ENCODE measurements at regions not wholly inside any gene's neighbourhood (a gene's known extent, or its start where the extent isn't known, plus 50 kb on each side); places are given as distances from the start of the nearest gene placed in this dataset.
"Not testable (repeated sequence)": the region's sequence is repeated elsewhere in the genome, so short reads cannot be mapped to it uniquely, and the experiment has no call there.

DNA sequence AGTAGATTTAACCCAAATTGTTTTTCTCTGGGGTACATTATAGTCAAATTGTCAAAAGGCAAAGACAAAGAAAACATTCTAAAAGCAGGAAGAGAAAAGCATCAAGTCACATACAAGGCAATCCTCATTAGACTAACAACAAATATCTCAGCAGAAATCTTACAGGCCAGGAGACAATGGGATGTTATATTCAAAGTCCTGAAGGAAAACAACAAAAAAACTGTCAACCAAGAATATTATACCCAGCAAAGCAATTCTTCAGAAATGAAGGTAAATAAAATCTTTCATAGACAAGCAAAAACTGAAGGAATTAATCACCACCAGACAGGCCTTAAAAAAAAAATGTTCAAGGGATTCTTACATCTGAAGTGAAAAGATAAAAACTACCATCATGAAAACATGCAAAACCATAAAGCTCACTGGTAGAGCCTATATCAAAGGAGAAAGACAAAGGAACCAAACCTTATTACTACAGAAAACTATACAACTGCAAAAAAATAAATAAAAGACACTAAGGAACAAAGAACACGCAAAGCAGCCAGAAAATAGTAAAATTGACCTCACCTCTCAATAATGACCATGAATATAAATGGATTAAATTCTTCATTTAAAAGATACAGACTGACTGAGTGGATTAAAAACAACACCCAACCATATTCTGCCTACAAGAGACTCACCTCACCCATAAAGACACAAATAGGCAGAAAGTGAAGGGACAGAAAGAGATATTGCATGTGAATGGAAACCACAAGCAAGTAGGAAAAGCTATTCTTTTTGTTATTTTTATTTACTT, 113.8 kb upstream of the ZC3H11B start:
- DNase-seq (ENCODE audit: low read depth in 2 of 2) = no peak

DNA sequence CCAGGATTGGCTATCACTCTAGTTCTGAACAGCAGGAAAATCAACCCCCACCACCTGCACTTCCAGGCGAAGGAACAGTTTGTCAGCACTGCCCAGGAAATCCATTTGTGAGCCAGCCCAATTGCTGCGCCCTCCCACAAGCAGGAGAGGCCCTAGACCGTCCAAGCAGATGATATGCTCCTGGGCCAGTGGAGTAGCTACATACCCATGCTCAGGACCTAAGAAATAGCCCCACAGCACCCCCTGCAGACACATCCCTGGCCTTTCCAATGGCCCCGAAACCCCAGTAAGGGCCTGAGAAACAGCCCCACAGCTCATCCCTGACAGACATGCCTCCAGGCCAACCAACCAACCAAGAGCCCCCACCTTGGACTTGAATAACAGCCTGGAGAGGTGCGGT, 111.5 kb upstream of the ZC3H11B start:
- DNase-seq (ENCODE audit: low read depth in 2 of 2) = no peak

GRCh38 chr1:219717536-219717935, 104.6 kb upstream of the ZC3H11B start:
- DNase-seq (ENCODE audit: low read depth in 2 of 2) = no peak

DNA sequence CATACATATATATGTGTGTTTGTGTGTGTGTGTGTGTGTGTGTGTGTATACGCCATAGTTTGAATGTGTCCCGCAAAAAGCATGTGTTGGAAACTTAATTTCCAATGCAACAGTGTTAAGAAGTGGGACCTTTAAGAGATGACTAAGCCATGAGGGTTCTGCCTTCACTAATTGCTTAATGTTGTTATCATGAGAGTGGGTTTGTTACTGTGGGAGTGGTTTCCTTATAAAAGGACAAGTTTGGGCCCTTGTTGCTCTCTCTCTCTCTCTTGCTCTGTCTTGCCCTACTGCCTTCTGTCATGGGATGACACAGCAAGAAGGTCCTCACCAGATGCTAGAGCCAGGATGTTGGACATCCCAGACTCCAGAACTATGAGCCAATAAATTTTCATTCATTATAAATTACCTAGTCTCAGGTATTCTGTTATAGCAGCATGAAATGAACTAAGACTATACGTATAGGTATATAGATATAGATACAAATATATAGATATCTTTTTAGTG, 103.8 kb upstream of the ZC3H11B start:
- no peak for DNase-seq (ENCODE audit: low read depth in 2 of 2)

- no peak for DNase-seq (ENCODE audit: low read depth in 2 of 2)
These were observed 101.1 kb upstream of the ZC3H11B start for GRCh38 chr1:219713981-219714381.

DNA sequence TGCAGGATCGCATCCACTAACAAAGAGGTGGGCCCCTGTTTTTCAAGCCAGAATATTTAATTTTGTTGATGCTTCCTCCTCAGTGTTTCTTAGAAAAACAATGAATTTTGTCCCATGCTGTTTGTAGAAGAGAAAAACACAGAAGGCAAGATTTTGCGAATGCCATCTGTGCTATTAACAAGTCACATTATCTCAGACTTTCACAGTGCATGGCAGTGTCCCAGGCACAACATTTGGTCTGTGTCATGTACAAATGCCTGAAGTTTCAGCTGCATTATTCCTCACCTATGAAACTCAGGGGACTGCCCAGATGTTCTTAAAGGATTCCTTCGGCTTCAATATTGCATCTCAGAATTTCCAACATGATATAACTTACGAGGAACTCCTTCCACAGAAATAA, 99.6 kb upstream of the ZC3H11B start:
- DNase-seq (ENCODE audit: low read depth in 2 of 2) = no peak

DNA sequence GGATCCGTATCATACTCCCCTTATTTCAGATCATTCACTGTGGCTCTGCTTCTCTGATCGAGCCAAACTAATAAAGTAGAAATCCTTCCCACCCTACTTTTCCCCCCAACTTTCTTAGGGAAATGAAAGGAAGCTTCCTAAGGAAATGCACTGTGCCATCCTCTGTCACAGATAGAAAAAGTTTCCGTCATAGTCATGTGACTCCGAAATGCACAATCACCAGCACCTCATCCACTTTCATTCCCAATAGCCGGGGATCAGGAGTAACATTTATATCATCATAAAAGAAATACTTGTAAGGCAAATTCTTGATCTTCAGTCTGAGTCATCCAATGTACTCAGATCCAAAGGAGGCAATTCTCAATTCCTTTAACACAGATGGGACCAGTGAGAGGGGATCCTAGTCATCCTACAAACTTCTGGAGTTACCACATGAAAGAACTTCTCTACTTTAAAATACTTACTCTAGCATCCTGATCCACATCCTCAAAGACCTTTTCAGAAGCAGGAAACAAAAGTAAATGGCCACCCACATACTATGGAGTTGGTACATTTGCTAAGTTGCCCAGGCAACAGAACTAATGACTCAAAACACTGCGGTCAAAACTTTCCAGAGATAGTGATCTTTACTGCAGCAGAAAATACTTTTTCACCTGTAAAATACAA, 97.8 kb upstream of the ZC3H11B start:
- DNase-seq (ENCODE audit: low read depth in 2 of 2) = peak; percentile 72 to 82

GRCh38 chr1:219708919-219709543, 96.1 kb upstream of the ZC3H11B start:
- peak in 1 of 2 experiments; percentile 2 for DNase-seq (ENCODE audit: low read depth in 2 of 2)

DNA sequence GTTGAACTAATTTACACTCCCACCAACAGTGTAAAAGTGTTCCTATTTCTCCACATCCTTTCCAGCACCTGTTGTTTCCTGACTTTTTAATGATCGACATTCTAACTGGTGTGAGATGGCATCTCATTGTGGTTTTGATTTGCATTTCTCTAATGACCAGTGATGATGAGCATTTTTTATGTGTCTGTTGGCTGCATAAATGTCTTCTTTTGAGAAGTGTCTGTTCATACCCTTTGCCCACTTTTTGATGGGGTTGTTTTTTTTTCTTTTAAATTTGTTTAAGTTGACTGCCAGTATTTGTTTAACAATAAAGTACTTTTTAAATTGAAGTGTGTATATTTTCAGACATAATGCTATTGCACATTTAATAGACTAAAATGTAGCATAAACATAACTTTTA, 95.0 kb upstream of the ZC3H11B start:
- not testable (repeated sequence) for DNase-seq (ENCODE audit: low read depth in 2 of 2)

GRCh38 chr1:219704331-219704730, 91.4 kb upstream of the ZC3H11B start:
- not testable (repeated sequence) for DNase-seq (ENCODE audit: low read depth in 2 of 2)

GRCh38 chr1:219703368-219703639, 90.4 kb upstream of the ZC3H11B start:
- DNase-seq (ENCODE audit: low read depth in 2 of 2) = no peak

GRCh38 chr1:219701476-219701875, 88.6 kb upstream of the ZC3H11B start:
- DNase-seq (ENCODE audit: low read depth in 2 of 2) = peak in 1 of 2 experiments; percentile 8

DNA sequence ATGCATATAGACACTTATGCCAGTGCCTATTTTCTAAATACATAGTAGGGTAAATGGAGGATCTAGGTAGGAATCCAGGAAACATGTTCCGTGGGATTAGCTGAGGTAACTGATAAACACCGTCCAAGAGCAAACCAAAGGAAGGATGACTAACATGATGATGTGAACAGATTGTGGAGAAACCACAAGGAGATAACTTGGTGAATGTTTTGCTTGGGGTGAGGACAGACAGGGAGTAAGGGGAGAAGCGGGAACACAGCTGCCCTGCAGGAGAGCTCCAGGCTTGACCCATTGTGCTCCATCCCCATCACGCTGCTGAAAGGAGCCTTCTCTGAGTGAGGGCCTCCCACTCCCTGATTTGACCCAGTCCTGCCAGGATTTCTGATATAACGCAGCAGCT, 87.0 kb upstream of the ZC3H11B start:
- DNase-seq (ENCODE audit: low read depth in 2 of 2) = peak in 1 of 2 experiments; percentile 11

DNA sequence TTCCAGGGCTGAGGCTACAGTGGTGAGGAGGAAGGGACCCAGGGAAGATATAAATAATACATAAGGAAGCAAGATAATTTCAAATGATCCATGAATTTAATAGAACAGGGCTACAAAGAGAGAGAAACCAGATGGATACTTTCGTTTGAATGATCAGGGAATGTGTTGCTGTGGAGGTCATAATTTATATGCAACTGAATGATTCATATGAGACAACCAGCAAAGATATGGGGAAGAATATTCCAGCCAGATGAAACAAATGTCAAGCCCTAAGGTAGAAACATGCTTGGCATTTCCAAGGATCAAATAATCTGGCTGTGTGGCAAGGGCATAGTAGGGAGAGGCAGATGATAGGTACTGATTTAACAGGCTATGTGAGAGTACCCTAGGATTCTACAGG, 84.8 kb upstream of the ZC3H11B start:
- no peak for DNase-seq (ENCODE audit: low read depth in 2 of 2)

DNA sequence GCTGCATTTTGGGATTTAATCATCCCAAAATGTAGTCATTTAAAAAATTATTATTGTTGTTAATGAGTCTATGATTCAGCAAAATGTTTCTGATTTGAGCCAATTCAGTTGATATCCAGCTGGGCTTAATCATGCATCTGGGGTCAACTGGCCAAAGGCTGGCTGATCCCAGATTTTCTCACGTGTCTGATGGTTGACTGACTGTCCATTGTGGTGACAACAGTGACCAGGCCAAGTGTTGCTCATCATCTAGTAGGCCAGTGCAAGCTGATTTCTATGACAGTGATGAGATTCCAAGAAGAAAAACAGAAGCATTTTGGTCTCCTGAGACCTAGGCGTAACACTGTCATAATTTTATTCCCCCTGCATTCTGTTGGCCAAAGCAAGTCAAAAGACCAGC, 80.1 kb upstream of the ZC3H11B start:
- DNase-seq (ENCODE audit: low read depth in 2 of 2) = no peak

GRCh38 chr1:219689774-219690173, 76.9 kb upstream of the ZC3H11B start:
- DNase-seq (ENCODE audit: low read depth in 2 of 2) = no peak

DNA sequence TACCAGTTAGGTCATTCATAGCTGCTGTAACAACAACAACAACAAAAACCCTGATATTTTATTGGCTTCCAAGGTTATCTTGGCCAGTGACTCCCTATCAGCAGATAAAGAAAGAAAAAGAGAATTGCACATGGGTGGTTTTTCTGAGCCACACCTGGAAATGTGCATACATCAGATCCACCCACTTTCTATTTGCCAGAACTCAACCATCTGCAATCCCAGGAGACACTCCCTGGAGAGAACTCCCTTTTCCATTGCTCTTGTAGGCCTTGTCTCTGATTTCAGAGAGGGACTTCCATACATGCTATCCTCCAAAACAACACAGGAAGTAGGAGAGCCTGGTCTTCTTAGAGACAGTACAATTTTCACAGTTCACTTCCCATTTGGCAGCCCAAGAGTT, 74.9 kb upstream of the ZC3H11B start:
- no peak for DNase-seq (ENCODE audit: low read depth in 2 of 2)

GRCh38 chr1:219686171-219686570, 73.3 kb upstream of the ZC3H11B start:
- no peak for DNase-seq (ENCODE audit: low read depth in 2 of 2)

GRCh38 chr1:219682788-219683187, 69.9 kb upstream of the ZC3H11B start:
- DNase-seq (ENCODE audit: low read depth in 2 of 2) = no peak

DNA sequence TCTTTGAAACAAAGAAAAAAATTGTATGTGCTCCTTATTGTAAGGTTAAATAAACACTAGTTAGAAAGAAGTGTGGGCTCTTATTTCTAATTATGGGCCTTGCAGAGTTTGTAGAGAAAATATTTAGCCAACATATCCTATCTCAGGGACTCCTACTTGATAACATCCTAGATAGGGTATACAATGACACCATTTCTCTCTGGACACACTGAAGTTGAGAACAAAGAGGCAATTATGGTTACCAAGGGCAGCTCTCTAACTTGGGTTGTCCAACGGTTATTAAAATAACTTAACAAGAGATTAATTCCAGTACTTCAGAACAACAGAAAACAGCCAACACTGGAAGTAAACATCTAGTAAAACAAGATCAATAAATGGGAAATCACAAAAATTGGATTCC, 69.0 kb upstream of the ZC3H11B start:
- DNase-seq (ENCODE audit: low read depth in 2 of 2) = no peak

DNA sequence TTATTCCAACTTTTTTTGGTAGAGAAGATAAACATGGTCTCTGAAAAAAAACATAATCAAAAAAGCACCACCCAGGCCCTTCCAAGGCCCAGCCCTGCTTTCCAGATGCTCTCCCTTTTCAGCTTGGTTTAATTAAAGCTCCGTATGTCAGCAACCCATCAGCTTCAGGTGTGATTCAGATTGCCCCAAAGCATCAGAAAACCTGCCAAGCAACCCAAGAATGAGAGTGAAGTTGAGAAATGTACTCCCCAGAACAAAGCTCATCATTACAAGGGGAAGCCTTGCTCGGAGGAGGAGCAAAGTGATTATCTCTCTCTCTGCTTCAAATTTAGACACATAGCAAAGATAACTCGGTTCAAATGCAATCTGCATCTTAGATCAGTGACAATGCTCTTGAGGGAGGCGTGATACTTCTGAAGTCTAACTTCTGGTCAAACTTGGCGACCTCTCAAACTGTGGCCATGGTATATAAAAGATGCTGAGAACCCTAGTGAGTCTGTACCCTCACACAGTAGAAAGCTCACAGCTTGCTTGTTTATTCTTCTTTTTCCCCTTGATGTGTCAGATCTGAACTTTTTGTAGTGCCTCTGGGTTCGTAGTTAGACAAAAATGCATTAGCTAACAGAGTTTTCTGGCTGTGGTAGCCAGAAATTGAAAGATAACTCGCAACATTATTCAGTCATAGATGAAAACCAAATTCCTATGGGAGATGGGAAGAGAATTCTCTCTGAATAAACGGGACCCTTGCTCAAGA, 63.3 kb upstream of the ZC3H11B start:
- DNase-seq (ENCODE audit: low read depth in 2 of 2) = peak; percentile 22 to 34

DNA sequence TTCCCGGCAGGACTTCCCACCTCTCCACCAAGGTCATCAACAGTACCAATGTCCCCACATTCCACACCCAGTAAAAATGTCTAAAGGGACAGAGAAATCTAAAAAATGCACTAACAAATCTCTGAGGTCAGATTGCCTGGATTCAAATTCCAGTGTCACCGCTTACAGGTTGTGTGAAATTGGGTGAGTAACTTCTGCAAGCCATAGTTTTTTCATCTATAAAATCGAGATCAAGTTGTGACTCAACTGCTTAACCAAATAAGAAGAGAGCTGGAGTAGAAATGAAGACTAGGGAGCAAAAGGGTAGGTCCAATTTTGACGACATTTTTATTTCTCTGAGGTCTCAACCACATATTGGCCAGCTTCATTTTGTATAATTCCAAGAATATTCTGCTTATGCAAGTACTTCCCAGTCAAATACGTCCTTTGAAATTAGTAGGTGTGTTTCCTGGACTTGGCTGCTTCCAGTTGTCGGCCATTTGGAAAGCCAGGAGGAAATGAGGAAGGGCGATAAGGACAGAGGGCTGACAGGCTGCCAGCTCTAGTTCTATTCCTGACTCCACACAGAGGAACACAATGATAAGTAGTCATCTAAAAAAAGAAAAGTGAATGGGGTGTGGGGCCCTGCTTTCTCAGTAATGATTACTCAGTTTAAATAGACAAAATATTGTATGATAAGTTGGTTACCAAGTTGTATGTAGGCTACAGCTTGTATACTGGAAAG, 57.7 kb upstream of the ZC3H11B start:
- DNase-seq (ENCODE audit: low read depth in 2 of 2) = no peak
